Activated CD8-positive, alpha-beta T cell treated with anti-CD3 and anti-CD28 coated beads for 36 hours (primary cell): ENCODE measurements at regions not wholly inside any gene's neighbourhood (a gene's known extent, or its start where the extent isn't known, plus 50 kb on each side); places are given as distances from the start of the nearest gene placed in this dataset.

Experiments used
- ATAC-seq: fragments of 200-7000 bp; cut with Tn5 transposase; one replicate; pipeline ENCODE4 v1.10.0; 2021; ENCODE audit warnings: mild to moderate bottlenecking, moderate library complexity
- CTCF ChIA-PET: fragments of 350-600 bp; sonication (Branson Sonifier 250); formaldehyde crosslinking; loops from one replicate; lab custom pipeline; 2021; ENCODE audit warnings: antibody characterized with exemption; lab: Charles Lee
- POLR2A ChIA-PET: fragments of 350-600 bp; sonication (Branson Sonifier 250); formaldehyde crosslinking; loops from one replicate; lab custom pipeline; 2021; ENCODE audit warnings: antibody characterized with exemption; lab: Charles Lee
- DNase-seq: peaks from one replicate; pipeline ENCODE4 v3.0.0-alpha.2; 2020
- H3K27ac Mint-ChIP-seq: one replicate; pipeline ENCODE4 v1.8.0; 2021; ENCODE audit warnings: mild to moderate bottlenecking, mixed read lengths
- H3K27me3 Mint-ChIP-seq: one replicate; pipeline ENCODE4 v1.8.0; 2021; ENCODE audit warnings: mixed read lengths
- H3K36me3 Mint-ChIP-seq: one replicate; pipeline ENCODE4 v1.8.0; 2021; ENCODE audit warnings: low read depth, mixed read lengths
- H3K4me1 Mint-ChIP-seq: one replicate; pipeline ENCODE4 v1.8.0; 2021; ENCODE audit warnings: low read depth, mixed read lengths
- H3K4me3 Mint-ChIP-seq: one replicate; pipeline ENCODE4 v1.8.0; 2021; ENCODE audit warnings: mild to moderate bottlenecking, moderate library complexity, mixed read lengths
- H3K9me3 Mint-ChIP-seq: one replicate; pipeline ENCODE4 v1.8.0; 2021; ENCODE audit warnings: mixed read lengths
- CTCF ChIP-seq: fragments of 200-600 bp; IDR thresholded peaks from one replicate; pipeline ENCODE4 v1.8.0; 2022; ENCODE audit warnings: antibody characterized with exemption, mild to moderate bottlenecking
- intact Hi-C: fragments of 100-400 bp; cut with micrococcal nuclease; formaldehyde crosslinking; loops from one replicate; pipeline ENCODE4 v1.10.0; 2022

- CTCF ChIA-PET, result no interaction called here
- Mint-ChIP-seq H3K9me3 (peaks cover 11% of the 10 kb centered on the region), H3K4me1 (no peaks in the 10 kb centered on the region), H3K4me3 (no peak overlapping the region), H3K36me3 (no peaks in the 10 kb centered on the region), H3K27me3 (peaks cover 11% of the 10 kb centered on the region), H3K27ac (no peak overlapping the region)
- peak; percentile 12 for TF ChIP-seq CTCF
- intact Hi-C loops, result no loop called here
- no peak for DNase-seq
- ATAC-seq, result no peak
- POLR2A ChIA-PET, result no interaction called here
Measured at GRCh38 chr1:223445402-223445801, 52.2 kb downstream of the CCDC185 start.

GRCh38 chr1:223453902-223454301 is 60.7 kb downstream of the CCDC185 start:
- Mint-ChIP-seq H3K9me3 (no peaks in the 10 kb centered on the region), H3K27ac (no peak overlapping the region), H3K36me3 (no peaks in the 10 kb centered on the region), H3K27me3 (no peaks in the 10 kb centered on the region), H3K4me3 (no peak overlapping the region), H3K4me1 (no peaks in the 10 kb centered on the region)
- DNase-seq (no peak), ATAC-seq (no peak)
- intact Hi-C loops, result no loop called here
- CTCF ChIA-PET, result no interaction called here
- POLR2A ChIA-PET, result no interaction called here
- no peak for TF ChIP-seq CTCF

GRCh38 chr1:223454959-223455358 is 61.7 kb downstream of the CCDC185 start:
- intact Hi-C loops, result no loop called here
- Mint-ChIP-seq H3K27ac (no peak overlapping the region), H3K9me3 (no peaks in the 10 kb centered on the region), H3K27me3 (no peaks in the 10 kb centered on the region), H3K4me1 (no peaks in the 10 kb centered on the region), H3K36me3 (no peaks in the 10 kb centered on the region), H3K4me3 (no peak overlapping the region)
- ChIA-PET POLR2A (interaction anchor here (0.6 kb wide), 1 partner anchor 1356 kb away, joined by 3 read pairs; no protein-coding TSS in a partner anchor), CTCF (no interaction called here)
- no peak for ATAC-seq
- DNase-seq, result no peak
- TF ChIP-seq CTCF, result no peak

- CTCF ChIA-PET, result no interaction called here
- TF ChIP-seq CTCF, result no peak
- DNase-seq, result no peak
- POLR2A ChIA-PET, result no interaction called here
- Mint-ChIP-seq H3K4me1 (no peaks in the 10 kb centered on the region), H3K36me3 (no peaks in the 10 kb centered on the region), H3K27me3 (no peaks in the 10 kb centered on the region), H3K4me3 (no peak overlapping the region), H3K9me3 (no peaks in the 10 kb centered on the region), H3K27ac (no peak overlapping the region)
- no peak for ATAC-seq
- intact Hi-C loops, result no loop called here
Measured at GRCh38 chr1:223455470-223455869, 62.3 kb downstream of the CCDC185 start.

GRCh38 chr1:223456747-223457146 is 63.5 kb downstream of the CCDC185 start:
- POLR2A ChIA-PET, result no interaction called here
- no peaks in the 10 kb centered on the region for H3K36me3 Mint-ChIP-seq

More at GRCh38 chr1:223456747-223457146, 63.5 kb downstream of the CCDC185 start:
- DNase-seq, result no peak
- no peaks in the 10 kb centered on the region for H3K4me1 Mint-ChIP-seq
- intact Hi-C loops, result no loop called here
- no peak for TF ChIP-seq CTCF
- ATAC-seq, result no peak
- H3K27ac Mint-ChIP-seq, result no peak overlapping the region
- CTCF ChIA-PET, result no interaction called here
- H3K27me3 Mint-ChIP-seq, result no peaks in the 10 kb centered on the region
- no peak overlapping the region for H3K4me3 Mint-ChIP-seq
- H3K9me3 Mint-ChIP-seq, result no peaks in the 10 kb centered on the region
